ENCODE measurements at regions not wholly inside any gene's neighbourhood (a gene's known extent, or its start where the extent isn't known, plus 50 kb on each side); places are given as distances from the start of the nearest gene placed in this dataset.
"Not testable (repeated sequence)": the region's sequence is repeated elsewhere in the genome, so short reads cannot be mapped to it uniquely, and the experiment has no call there.

DNA sequence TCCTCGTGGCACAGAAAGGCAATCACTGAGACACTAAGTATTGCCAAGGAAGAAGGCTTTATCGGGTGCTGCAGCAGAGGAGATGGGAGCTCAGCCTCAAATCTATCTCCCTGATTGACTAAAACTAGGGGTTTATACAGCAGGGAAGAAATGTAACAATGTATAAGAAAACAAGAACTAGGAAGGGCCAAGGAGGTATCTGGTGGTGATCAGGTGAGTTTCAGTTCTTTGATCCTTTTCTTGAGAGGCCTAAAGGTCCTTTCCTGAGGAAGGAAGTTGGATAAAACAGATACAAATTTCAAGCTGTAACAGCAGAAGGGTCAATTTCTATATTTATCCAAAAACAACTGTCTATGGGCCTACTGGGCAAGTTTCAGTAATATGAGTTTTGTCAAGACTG, 212.4 kb downstream of the COPRS start:
- DNase-seq (ENCODE audit: insufficient read length, low spot score) (no peak), FAIRE-seq (no peak)
- TF ChIP-seq, protein P1, sequence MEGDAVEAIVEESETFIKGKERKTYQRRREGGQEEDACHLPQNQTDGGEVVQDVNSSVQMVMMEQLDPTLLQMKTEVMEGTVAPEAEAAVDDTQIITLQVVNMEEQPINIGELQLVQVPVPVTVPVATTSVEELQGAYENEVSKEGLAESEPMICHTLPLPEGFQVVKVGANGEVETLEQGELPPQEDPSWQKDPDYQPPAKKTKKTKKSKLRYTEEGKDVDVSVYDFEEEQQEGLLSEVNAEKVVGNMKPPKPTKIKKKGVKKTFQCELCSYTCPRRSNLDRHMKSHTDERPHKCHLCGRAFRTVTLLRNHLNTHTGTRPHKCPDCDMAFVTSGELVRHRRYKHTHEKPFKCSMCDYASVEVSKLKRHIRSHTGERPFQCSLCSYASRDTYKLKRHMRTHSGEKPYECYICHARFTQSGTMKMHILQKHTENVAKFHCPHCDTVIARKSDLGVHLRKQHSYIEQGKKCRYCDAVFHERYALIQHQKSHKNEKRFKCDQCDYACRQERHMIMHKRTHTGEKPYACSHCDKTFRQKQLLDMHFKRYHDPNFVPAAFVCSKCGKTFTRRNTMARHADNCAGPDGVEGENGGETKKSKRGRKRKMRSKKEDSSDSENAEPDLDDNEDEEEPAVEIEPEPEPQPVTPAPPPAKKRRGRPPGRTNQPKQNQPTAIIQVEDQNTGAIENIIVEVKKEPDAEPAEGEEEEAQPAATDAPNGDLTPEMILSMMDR (IDR thresholded peaks at IDR 0.05; ENCODE audit: insufficient read depth, missing control alignments), result no peak

- FAIRE-seq (no peak), DNase-seq (ENCODE audit: insufficient read length, low spot score) (no peak)
- TF ChIP-seq, protein P1 (IDR thresholded peaks at IDR 0.05; ENCODE audit: insufficient read depth, missing control alignments), result no peak
Measured at GRCh38 chr17:31645351-31645750, 213.7 kb downstream of the COPRS start.

GRCh38 chr17:31631766-31632165, 227.3 kb downstream of the COPRS start:
- TF ChIP-seq, protein P1 (IDR thresholded peaks at IDR 0.05; ENCODE audit: insufficient read depth, missing control alignments), result no peak
- DNase-seq (ENCODE audit: insufficient read length, low spot score) (no peak), FAIRE-seq (no peak)

DNA sequence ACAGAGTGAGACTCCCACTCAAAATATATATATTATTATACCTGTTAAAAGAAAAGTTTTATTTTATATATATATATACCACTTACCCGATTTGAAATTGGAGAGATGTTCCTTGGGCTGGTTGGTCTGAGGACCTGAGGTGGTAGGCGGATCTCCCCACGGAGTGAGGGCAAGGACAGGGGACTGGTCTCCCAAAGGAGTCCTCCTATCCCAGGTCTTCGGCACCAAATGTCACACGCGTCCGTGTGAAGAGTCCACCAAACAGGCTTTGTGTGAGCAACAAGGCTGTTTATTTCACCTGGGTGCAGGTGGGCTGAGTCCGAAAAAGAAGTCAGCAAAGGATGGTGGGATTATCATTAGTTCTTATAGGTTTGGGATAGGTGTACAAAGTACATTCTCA, 228.2 kb downstream of the COPRS start:
- not testable (repeated sequence) for DNase-seq (ENCODE audit: insufficient read length, low spot score); FAIRE-seq

- TF ChIP-seq, protein P1 (IDR thresholded peaks at IDR 0.05; ENCODE audit: insufficient read depth, missing control alignments), result no peak
- no peak for DNase-seq (ENCODE audit: insufficient read length, low spot score)
Measured at GRCh38 chr17:31629696-31630470, 229.2 kb downstream of the COPRS start.

GRCh38 chr17:31627960-31628359, 231.1 kb downstream of the COPRS start:
- TF ChIP-seq, protein P1 (IDR thresholded peaks at IDR 0.05; ENCODE audit: insufficient read depth, missing control alignments), result no peak
- FAIRE-seq (no peak), DNase-seq (ENCODE audit: insufficient read length, low spot score) (no peak)

More at GRCh38 chr17:31629696-31630470, 229.2 kb downstream of the COPRS start:
- no peak for FAIRE-seq

DNA sequence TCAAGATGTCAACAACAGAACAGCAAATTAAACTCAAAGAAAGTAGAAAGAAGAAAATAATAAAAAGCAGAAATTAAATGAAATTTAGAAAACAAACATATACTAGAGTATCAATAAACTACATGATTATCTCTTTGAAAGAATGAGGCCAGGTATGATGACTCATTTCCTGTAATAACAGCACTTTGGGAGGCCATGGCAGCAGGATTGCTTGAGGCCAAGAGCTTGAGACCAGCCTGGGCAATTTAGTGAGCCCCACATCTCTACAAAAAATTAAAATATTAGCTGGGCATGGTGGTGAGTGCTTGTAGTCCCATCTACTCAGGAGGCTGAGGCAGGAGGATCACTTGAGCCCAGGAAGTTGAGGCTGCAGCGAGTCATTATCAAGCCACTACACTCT, 232.5 kb downstream of the RAB11FIP4 start:
- FAIRE-seq, result no peak
- TF ChIP-seq, protein P1 (IDR thresholded peaks at IDR 0.05; ENCODE audit: insufficient read depth, missing control alignments), result no peak

More for the DNA sequence above, 232.5 kb downstream of the RAB11FIP4 start:
- DNase-seq (ENCODE audit: insufficient read length, low spot score), result no peak

All from D721Med (cell line).